IMR-90 (cell line): ENCODE measurements at regions not wholly inside any gene's neighbourhood (a gene's known extent, or its start where the extent isn't known, plus 50 kb on each side); places are given as distances from the start of the nearest gene placed in this dataset.

Experiments
- ATAC-seq: fragments of 200-7000 bp; cut with Tn5 transposase; 2 replicates; pipeline ENCODE4 v1.9.1; 2020; ENCODE audit warnings: low read depth, mild to moderate bottlenecking, moderate library complexity
- BruUV-seq: library from RNA; stranded (reverse); fragments of 400-500 nt; replicated peaks from 2 replicates; lab custom pipeline; 2021; lab: Mats Ljungman, UMichigan
- CTCF ChIA-PET: fragments of 300-600 bp; formaldehyde crosslinking; extraction: SDS; loops from one replicate; lab custom pipeline; 2021; ENCODE audit warnings: antibody characterized with exemption; lab: Yijun Ruan, JAX
- POLR2A ChIA-PET: fragments of 300-600 bp; sonication (Branson Sonifier 250); formaldehyde crosslinking; loops from one replicate; lab custom pipeline; 2022; ENCODE audit warnings: antibody characterized with exemption; ENCODE audit not compliant: unreplicated experiment; lab: Charles Lee
- DNase-seq: peaks from one replicate; pipeline ENCODE4 v3.0.0; 2013
- H2AFZ ChIP-seq: replicated peaks from 2 replicates; pipeline ENCODE3; 2013; ENCODE audit warnings: low read length, mild to moderate bottlenecking; ENCODE audit not compliant: poor library complexity
- H2AK5ac ChIP-seq: 2 replicates; pipeline ENCODE4 v1.6.1; 2013; ENCODE audit warnings: low read depth, low read length, inconsistent platforms
- H2AK9ac ChIP-seq: replicated peaks from 2 replicates; pipeline ENCODE3; 2013; ENCODE audit warnings: mild to moderate bottlenecking, low read depth, low read length, moderate library complexity; ENCODE audit not compliant: poor library complexity
- H2BK120ac ChIP-seq: 2 replicates; pipeline ENCODE4 v1.6.1; 2013; ENCODE audit warnings: low read depth, low read length, inconsistent platforms
- H2BK15ac ChIP-seq: 3 replicates; pipeline ENCODE4 v1.6.1; 2013; ENCODE audit warnings: low read depth, low read length, inconsistent platforms
- H2BK20ac ChIP-seq: 2 replicates; pipeline ENCODE4 v1.6.1; 2013; ENCODE audit warnings: low read depth, mild to moderate bottlenecking, inconsistent platforms, low read length, moderate library complexity
- H2BK5ac ChIP-seq: 2 replicates; pipeline ENCODE4 v1.6.1; 2013; ENCODE audit warnings: mild to moderate bottlenecking, low read depth, low read length, inconsistent platforms; ENCODE audit not compliant: poor library complexity, severe bottlenecking
- H3K14ac ChIP-seq: replicated peaks from 2 replicates; pipeline ENCODE4 v1.6.1; 2013; ENCODE audit warnings: low read depth, low read length, inconsistent platforms
- H3K18ac ChIP-seq: 2 replicates; pipeline ENCODE4 v1.6.1; 2013; ENCODE audit warnings: low read depth, low read length, control low read depth
- H3K23ac ChIP-seq: 2 replicates; pipeline ENCODE4 v1.6.1; 2013; ENCODE audit warnings: low read depth, low read length, inconsistent platforms
- H3K27ac ChIP-seq: 2 replicates; pipeline ENCODE4 v1.5.1; 2013; ENCODE audit warnings: mild to moderate bottlenecking, control low read depth, low read length; ENCODE audit not compliant: insufficient read depth
- H3K27me3 ChIP-seq: 2 replicates; pipeline ENCODE4 v1.6.1; 2013; ENCODE audit warnings: low read length; ENCODE audit not compliant: control insufficient read depth, insufficient read depth
- H3K36me3 ChIP-seq: 2 replicates; pipeline ENCODE4 v1.6.1; 2013; ENCODE audit warnings: low read length, mixed read lengths; ENCODE audit not compliant: control insufficient read depth, insufficient read depth
- H3K4ac ChIP-seq: 2 replicates; pipeline ENCODE4 v1.6.1; 2013; ENCODE audit warnings: low read depth, low read length, inconsistent platforms
- H3K4me1 ChIP-seq: 2 replicates; pipeline ENCODE4 v1.6.1; 2013; ENCODE audit warnings: low read length, mixed read lengths; ENCODE audit not compliant: control insufficient read depth, insufficient read depth
- H3K4me2 ChIP-seq: 2 replicates; pipeline ENCODE4 v1.6.1; 2013; ENCODE audit warnings: low read depth, mild to moderate bottlenecking, control low read depth, low read length, moderate library complexity
- H3K4me3 ChIP-seq: 2 replicates; pipeline ENCODE4 v1.5.1; 2013; ENCODE audit warnings: low read depth, mild to moderate bottlenecking, control low read depth, low read length, moderate library complexity; ENCODE audit not compliant: insufficient read depth
- H3K56ac ChIP-seq: 2 replicates; pipeline ENCODE4 v1.6.1; 2013; ENCODE audit warnings: low read length, inconsistent platforms; ENCODE audit not compliant: insufficient read depth; ENCODE audit errors: extremely low read depth
- H3K79me1 ChIP-seq, 2 experiments: 2 replicates each; pipeline ENCODE4 v1.6.1; 2013; ENCODE audit warnings: low read length in 2 of 2, inconsistent platforms in 1 of 2, low read depth in 1 of 2
- H3K9ac ChIP-seq: 2 replicates; pipeline ENCODE4 v1.6.1; 2013; ENCODE audit warnings: low read depth, low read length, control low read depth
- H3K9me1 ChIP-seq: 2 replicates; pipeline ENCODE4 v1.6.1; 2013; ENCODE audit warnings: low read length, inconsistent platforms; ENCODE audit not compliant: insufficient read depth
- H3K9me3 ChIP-seq: 2 replicates; pipeline ENCODE4 v1.6.1; 2013; ENCODE audit warnings: low read length; ENCODE audit not compliant: control insufficient read depth, insufficient read depth
- H4K20me1 ChIP-seq: 2 replicates; pipeline ENCODE4 v1.6.1; 2013; ENCODE audit warnings: low read length, inconsistent platforms; ENCODE audit not compliant: insufficient read depth
- H4K5ac ChIP-seq: 2 replicates; pipeline ENCODE4 v1.6.1; 2013; ENCODE audit warnings: mild to moderate bottlenecking, low read depth, low read length, control low read depth
- H4K8ac ChIP-seq, 2 experiments: 2 replicates each; pipeline ENCODE4 v1.6.1; 2013; ENCODE audit warnings: low read depth in 2 of 2, low read length in 2 of 2, control low read depth in 1 of 2, inconsistent platforms in 1 of 2
- H4K91ac ChIP-seq: 2 replicates; pipeline ENCODE4 v1.6.1; 2013; ENCODE audit warnings: low read depth, low read length, inconsistent platforms; ENCODE audit not compliant: insufficient read depth
- CHD1 ChIP-seq: IDR thresholded peaks from 2 replicates; pipeline ENCODE4 v1.6.1; 2012; ENCODE audit warnings: low read depth, low read length, improper control_type of control experiment
- RFX5 ChIP-seq: IDR thresholded peaks from 2 replicates; pipeline ENCODE4 v1.8.0; 2012; ENCODE audit warnings: low read depth, mild to moderate bottlenecking, low read length, moderate library complexity
- WGBS, 2 experiments: methylation state at CpG; one replicate each; pipeline versions ENCODE4 v1.1.5 to v1.1.7; 2013; ENCODE audit warnings: missing lambda C conversion rate in 2 of 2; ENCODE audit not compliant: insufficient read length in 1 of 2; ENCODE audit errors: extremely low coverage in 2 of 2; 5-methylcytosine and 5-hydroxymethylcytosine counted together
- dilution Hi-C: fragments of 300-500 bp; cut with HindIII; formaldehyde crosslinking; loops from one replicate; pipeline ENCODE4 v1.14.3; 2018; ENCODE audit warnings: low sequenced_read_pairs; ENCODE audit not compliant: unreplicated experiment
- in situ Hi-C: fragments of 300-500 bp; cut with MboI; formaldehyde crosslinking; loops from 3 replicates; pipeline ENCODE4 v1.14.3; 2019; ENCODE audit warnings: low sequenced_read_pairs, inconsistent platforms, mixed read lengths
- intact Hi-C: fragments of 100-400 bp; cut with micrococcal nuclease; formaldehyde crosslinking; loops from 2 replicates; pipeline ENCODE4 v1.10.0; 2022

DNA sequence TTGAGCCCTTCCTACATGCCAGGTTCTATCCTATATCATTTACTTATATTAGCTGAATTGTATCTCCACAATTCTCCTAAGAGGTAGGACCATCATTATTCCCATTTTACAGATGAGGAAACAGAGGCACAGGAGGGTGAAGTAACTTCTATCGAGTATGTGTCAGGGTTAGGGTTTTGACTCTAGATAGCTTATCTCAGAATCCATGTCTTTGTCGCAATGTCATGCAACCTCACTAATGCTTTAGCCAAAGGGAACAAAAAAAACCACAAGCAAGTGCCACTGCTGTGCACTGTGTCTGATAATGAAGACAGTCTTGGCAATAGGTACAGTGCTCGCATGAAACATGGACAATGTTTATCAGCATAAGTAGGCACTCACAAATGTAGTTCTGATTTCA is 95.4 kb upstream of the CLDN14 start:
- no peak overlapping the region for H2AK9ac ChIP-seq
- no peak overlapping the region for H3K9ac ChIP-seq
- no peak overlapping the region for H3K4me2 ChIP-seq
- no peak overlapping the region for H2BK15ac ChIP-seq
- H3K14ac ChIP-seq = no peak overlapping the region
- no peak overlapping the region for H4K91ac ChIP-seq
- DNase-seq (no peak), ATAC-seq (no peak)
- H3K27ac ChIP-seq = no peak overlapping the region
- in situ Hi-C loops = no loop called here
- WGBS, 2 experiments = 40% methylated on average over 1 of the region's 3 CpGs; no CpG with 5 or more reads in 1 of the 2 experiments
- no peak overlapping the region for H3K4me3 ChIP-seq
- H4K5ac ChIP-seq = no peak overlapping the region
- H3K9me3 ChIP-seq = peaks cover 4% of the 10 kb centered on the region; the same call in 1 of the 2 replicates
- intact Hi-C loops = no loop called here
- no peaks in the 10 kb centered on the region for H3K36me3 ChIP-seq
- TF ChIP-seq RFX5 (no peak), CHD1 (no peak)
- POLR2A ChIA-PET = no interaction called here
- no peak overlapping the region for H2AFZ ChIP-seq
- no peak overlapping the region for H3K18ac ChIP-seq
- H4K8ac ChIP-seq = no peak overlapping the region
- no peaks in the 10 kb centered on the region for H3K4me1 ChIP-seq
- peaks cover 26% of the 10 kb centered on the region for H3K27me3 ChIP-seq
- no peak overlapping the region for H3K56ac ChIP-seq
- no peaks in the 10 kb centered on the region for H4K20me1 ChIP-seq
- dilution Hi-C loops = no loop called here
- no peak overlapping the region for H3K4ac ChIP-seq
- H2AK5ac ChIP-seq = no peak overlapping the region
- no peak overlapping the region for H2BK5ac ChIP-seq
- H3K9me1 ChIP-seq = no peaks in the 10 kb centered on the region
- H3K79me1 ChIP-seq = no peaks in the 10 kb centered on the region
- BruUV-seq = no TSS peak
- H2BK20ac ChIP-seq = no peak overlapping the region
- no peak overlapping the region for H2BK120ac ChIP-seq
- H3K23ac ChIP-seq = no peak overlapping the region
- CTCF ChIA-PET = no interaction called here
